Testis (tissue), 2 donors: ENCODE measurements at regions not wholly inside any gene's neighbourhood (a gene's known extent, or its start where the extent isn't known, plus 50 kb on each side); places are given as distances from the start of the nearest gene placed in this dataset.

Experiments used
- DNase-seq: peaks from one replicate; pipeline ENCODE4 v3.0.0-alpha.2; 2019
- H3K27ac ChIP-seq, 2 donors: fragments of 200-600 bp; sonication (generic); one replicate each; pipeline ENCODE4 v1.5.1; 2019
- H3K27me3 ChIP-seq: fragments of 200-600 bp; sonication (generic); one replicate; pipeline ENCODE4 v1.5.1; 2019
- H3K36me3 ChIP-seq: fragments of 200-600 bp; sonication (generic); one replicate; pipeline ENCODE4 v1.5.1; 2017; ENCODE audit warnings: low read depth; ENCODE audit errors: missing control alignments
- H3K4me1 ChIP-seq: fragments of 200-600 bp; sonication (generic); one replicate; pipeline ENCODE4 v1.5.1; 2019
- H3K4me3 ChIP-seq, 2 donors: fragments of 200-600 bp; sonication (generic); one replicate each; pipeline ENCODE4 v1.5.1; 2017 to 2019
- H3K9me3 ChIP-seq: fragments of 200-600 bp; sonication (generic); one replicate; pipeline ENCODE4 v1.5.1; 2017
- POLR2A ChIP-seq: fragments of 450-650 bp; IDR thresholded peaks from one replicate; pipeline ENCODE4 v1.6.1; 2017; ENCODE audit warnings: antibody characterized with exemption, mild to moderate bottlenecking, moderate library complexity
- WGBS, 2 donors: methylation state at CpG; one replicate each; pipeline ENCODE4 v1.1.5; 2018; 5-methylcytosine and 5-hydroxymethylcytosine counted together
- intact Hi-C: fragments of 100-400 bp; cut with DNase I; formaldehyde crosslinking; loops from one replicate; pipeline ENCODE4 v1.15.1; 2023; ENCODE audit warnings: low total_unique reads
- TF ChIP-seq, protein P1 (sequence below), 3 experiments: fragments of 450-650 bp in 2 of 3; fragments of 200-600 bp in 1 of 3; sonication (generic) in 1 of 3; IDR thresholded peaks; one replicate each; pipeline ENCODE4 v1.5.1; 2016 to 2019; ENCODE audit warnings: antibody characterized with exemption in 3 of 3, mild to moderate bottlenecking in 2 of 3, moderate library complexity in 1 of 3

DNA sequence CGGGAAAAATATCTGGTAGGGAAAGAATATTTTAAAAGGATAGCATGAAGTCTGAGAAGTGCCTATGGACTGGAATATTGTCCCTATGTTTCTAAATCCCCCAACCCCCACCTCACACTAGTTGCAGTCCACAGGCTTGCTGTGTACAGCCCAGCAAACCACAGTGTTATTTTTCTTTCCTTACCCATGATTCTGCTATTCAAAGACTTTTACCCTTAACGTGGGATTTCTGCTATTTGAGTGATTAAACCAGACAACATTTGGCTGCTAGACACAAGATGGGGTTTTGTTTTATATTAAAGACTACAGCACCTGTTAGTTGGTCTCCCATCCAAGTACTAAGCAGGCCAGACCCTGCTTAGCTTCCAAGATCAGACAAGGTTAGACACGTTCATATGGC, 120.5 kb upstream of the MYO3A start:
- H3K27ac ChIP-seq = no peak overlapping the region
- H3K9me3 ChIP-seq = no peaks in the 10 kb centered on the region
- no peak for DNase-seq
- intact Hi-C loops = no loop called here
- 73 to 75% methylated on average over 3 of the region's 3 CpGs for WGBS, 2 donors
- no peaks in the 10 kb centered on the region for H3K4me1 ChIP-seq
- H3K27me3 ChIP-seq = no peaks in the 10 kb centered on the region
- TF ChIP-seq, protein P1, sequence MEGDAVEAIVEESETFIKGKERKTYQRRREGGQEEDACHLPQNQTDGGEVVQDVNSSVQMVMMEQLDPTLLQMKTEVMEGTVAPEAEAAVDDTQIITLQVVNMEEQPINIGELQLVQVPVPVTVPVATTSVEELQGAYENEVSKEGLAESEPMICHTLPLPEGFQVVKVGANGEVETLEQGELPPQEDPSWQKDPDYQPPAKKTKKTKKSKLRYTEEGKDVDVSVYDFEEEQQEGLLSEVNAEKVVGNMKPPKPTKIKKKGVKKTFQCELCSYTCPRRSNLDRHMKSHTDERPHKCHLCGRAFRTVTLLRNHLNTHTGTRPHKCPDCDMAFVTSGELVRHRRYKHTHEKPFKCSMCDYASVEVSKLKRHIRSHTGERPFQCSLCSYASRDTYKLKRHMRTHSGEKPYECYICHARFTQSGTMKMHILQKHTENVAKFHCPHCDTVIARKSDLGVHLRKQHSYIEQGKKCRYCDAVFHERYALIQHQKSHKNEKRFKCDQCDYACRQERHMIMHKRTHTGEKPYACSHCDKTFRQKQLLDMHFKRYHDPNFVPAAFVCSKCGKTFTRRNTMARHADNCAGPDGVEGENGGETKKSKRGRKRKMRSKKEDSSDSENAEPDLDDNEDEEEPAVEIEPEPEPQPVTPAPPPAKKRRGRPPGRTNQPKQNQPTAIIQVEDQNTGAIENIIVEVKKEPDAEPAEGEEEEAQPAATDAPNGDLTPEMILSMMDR (IDR thresholded peaks at IDR 0.05) = no peak
- TF ChIP-seq POLR2A = no peak
- H3K4me3 ChIP-seq = no peak overlapping the region
- H3K36me3 ChIP-seq = no peaks in the 10 kb centered on the region

- no peak overlapping the region for H3K27ac ChIP-seq
- no peak overlapping the region for H3K4me3 ChIP-seq
- H3K4me1 ChIP-seq = no peaks in the 10 kb centered on the region
- no peaks in the 10 kb centered on the region for H3K27me3 ChIP-seq
- DNase-seq = no peak
- H3K36me3 ChIP-seq = no peaks in the 10 kb centered on the region
- H3K9me3 ChIP-seq = no peaks in the 10 kb centered on the region
- WGBS, 2 donors = 55 to 63% methylated on average over 1 of the region's 1 CpG
- TF ChIP-seq, protein P1 (IDR thresholded peaks at IDR 0.05) = no peak
- TF ChIP-seq POLR2A = no peak
- intact Hi-C loops = no loop called here
Measured at GRCh38 chr10:25815236-25815635, 118.8 kb upstream of the MYO3A start.

DNA sequence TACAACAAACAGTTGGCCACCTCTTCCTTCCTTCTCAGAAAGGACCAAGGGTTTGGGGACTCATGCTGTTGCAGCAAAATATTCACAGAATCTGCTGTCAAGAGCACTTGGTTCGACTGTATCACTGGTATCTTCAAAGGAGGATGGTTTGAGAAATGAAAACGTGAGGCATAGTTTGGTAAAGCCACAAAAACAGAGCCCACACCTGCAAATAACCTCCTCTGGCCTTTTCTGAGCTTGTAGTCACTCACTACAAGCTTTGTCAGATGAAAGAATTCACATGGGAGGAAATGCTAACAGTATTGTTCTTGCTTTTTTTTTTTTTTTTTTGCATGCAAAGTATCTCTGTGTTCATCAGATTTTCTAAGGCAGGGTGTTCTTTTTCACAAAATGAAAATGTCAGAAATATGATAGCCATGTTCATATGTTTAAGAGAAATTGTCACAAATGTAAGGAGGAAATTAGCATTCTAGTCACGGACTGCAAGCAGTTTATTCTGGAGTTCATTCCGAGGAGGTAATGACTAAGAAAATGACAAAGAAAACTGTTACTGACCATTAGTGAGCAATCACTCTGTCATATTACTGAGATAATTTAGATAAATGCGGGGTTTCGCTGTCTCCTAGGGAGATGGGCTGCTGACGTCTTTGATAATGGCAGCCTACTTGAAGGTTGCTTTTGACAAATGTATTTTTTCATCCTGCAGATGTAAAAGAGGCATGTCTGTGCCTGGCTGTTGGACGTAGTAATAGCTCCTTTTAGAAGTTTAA, 117.8 kb upstream of the MYO3A start:
- WGBS, 2 donors = 47 to 62% methylated on average over 8 of the region's 8 CpGs
- no peaks in the 10 kb centered on the region for H3K9me3 ChIP-seq
- intact Hi-C loops = no loop called here
- H3K27me3 ChIP-seq = no peaks in the 10 kb centered on the region
- no peak overlapping the region for H3K4me3 ChIP-seq
- TF ChIP-seq, protein P1 (IDR thresholded peaks at IDR 0.05) = no peak
- no peaks in the 10 kb centered on the region for H3K36me3 ChIP-seq
- no peaks in the 10 kb centered on the region for H3K4me1 ChIP-seq
- H3K27ac ChIP-seq = no peak overlapping the region
- no peak for DNase-seq

GRCh38 chr10:25817200-25817599, 116.8 kb upstream of the MYO3A start:
- intact Hi-C loops = no loop called here
- TF ChIP-seq, protein P1 (IDR thresholded peaks at IDR 0.05) = no peak
- TF ChIP-seq POLR2A = no peak
- Histone ChIP-seq H3K36me3 (no peaks in the 10 kb centered on the region), H3K4me1 (no peaks in the 10 kb centered on the region), H3K27ac (no peak overlapping the region), H3K27me3 (no peaks in the 10 kb centered on the region), H3K4me3 (no peak overlapping the region), H3K9me3 (no peaks in the 10 kb centered on the region)
- DNase-seq = no peak
- WGBS, 2 donors = 84 to 97% methylated on average over 1 of the region's 1 CpG

DNA sequence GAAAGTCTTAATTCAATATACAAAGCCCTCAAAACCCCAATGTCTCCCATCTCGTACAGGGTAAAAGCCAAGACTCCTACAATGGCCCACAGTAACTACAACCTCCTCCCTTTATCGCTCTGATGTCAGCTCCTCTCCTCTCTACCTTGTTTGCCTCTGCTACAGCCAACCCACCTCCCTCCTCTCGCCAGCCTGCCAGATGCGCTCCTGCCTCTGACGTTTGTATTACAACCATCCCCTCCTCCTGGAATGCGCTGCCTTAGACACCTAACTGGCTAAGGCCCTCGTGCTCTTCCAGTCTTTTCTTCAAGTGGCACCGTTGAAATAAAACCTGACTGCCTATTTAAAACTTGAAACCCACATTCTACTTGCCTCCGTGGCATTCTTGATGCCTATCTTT, 115.3 kb upstream of the MYO3A start:
- DNase-seq = no peak
- intact Hi-C loops = no loop called here
- TF ChIP-seq, protein P1 (IDR thresholded peaks at IDR 0.05) = no peak
- no peak for TF ChIP-seq POLR2A
- Histone ChIP-seq H3K27me3 (no peaks in the 10 kb centered on the region), H3K36me3 (no peaks in the 10 kb centered on the region), H3K4me3 (no peak overlapping the region), H3K9me3 (no peaks in the 10 kb centered on the region), H3K27ac (no peak overlapping the region), H3K4me1 (no peaks in the 10 kb centered on the region)
- WGBS, 2 donors = 45 to 55% methylated on average over 9 of the region's 9 CpGs
